Epithelial cell of esophagus (primary cell): ENCODE measurements at regions not wholly inside any gene's neighbourhood (a gene's known extent, or its start where the extent isn't known, plus 50 kb on each side); places are given as distances from the start of the nearest gene placed in this dataset.

ENCODE experiments used
- DNase-seq: peaks from one replicate; pipeline ENCODE4 v3.0.0; 2010; ENCODE audit warnings: low read depth
- H3K4me3 ChIP-seq: 2 replicates; pipeline ENCODE4 v1.5.1; 2011; ENCODE audit warnings: mild to moderate bottlenecking, low read length, control low read depth
- CTCF ChIP-seq: IDR thresholded peaks from 2 replicates; pipeline ENCODE4 v1.5.1; 2011; ENCODE audit warnings: low read depth, mild to moderate bottlenecking, low read length, control low read depth, inconsistent platforms; ENCODE audit not compliant: insufficient read depth; ENCODE audit errors: missing control alignments

DNA sequence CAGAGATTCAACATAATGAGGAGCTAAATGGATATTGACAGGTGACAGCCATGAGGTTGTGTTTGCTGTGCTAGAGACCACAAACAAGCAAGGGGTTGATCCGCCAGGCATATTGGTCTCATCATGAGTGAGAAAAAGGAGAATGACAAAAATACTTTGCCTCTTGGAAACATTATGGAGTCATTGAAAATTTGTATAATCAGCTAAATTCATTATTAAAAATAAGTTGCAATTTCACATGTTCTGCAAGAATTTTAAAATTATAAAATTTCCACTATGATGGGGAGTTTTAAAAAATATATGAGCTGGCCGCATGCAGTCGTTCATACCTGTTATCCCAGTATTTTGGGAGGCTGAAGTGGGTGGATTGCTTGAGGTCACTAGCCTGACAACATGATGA lies 912.3 kb upstream of the SLC35B3 start:
- H3K4me3 ChIP-seq: no peak overlapping the region
- no peak for DNase-seq
- no peak for TF ChIP-seq CTCF

DNA sequence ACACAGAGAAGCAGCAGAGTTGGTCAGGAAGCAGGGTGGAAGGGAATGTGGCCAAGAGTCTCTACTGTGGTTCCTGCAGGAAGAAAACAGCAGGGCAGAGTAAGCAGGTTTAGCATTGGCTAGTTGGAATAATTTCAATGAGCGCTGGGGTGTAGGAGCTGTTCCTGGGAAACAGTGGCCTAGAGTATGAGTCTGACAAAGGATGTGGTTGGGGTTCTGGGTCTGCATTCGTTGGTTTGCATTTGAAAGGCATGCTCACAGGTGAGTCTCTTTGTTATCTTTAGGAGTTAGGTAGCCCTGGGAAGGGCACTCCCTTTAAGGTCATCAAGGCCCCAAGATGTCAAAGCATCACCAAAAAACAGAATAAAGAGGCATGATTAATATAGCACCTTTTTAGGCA lies 911.6 kb upstream of the SLC35B3 start:
- H3K4me3 ChIP-seq: no peak overlapping the region
- DNase-seq: no peak
- no peak for TF ChIP-seq CTCF

- no peak overlapping the region for H3K4me3 ChIP-seq
- TF ChIP-seq CTCF: no peak
- no peak for DNase-seq
Observed at GRCh38 chr6:9335431-9335830, 900.1 kb upstream of the SLC35B3 start.

- H3K4me3 ChIP-seq: no peak overlapping the region
- no peak for DNase-seq
- TF ChIP-seq CTCF: no peak
Observed at GRCh38 chr6:9334979-9335378, 899.6 kb upstream of the SLC35B3 start.

- no peak for DNase-seq
Observed at GRCh38 chr6:9332241-9332780, 897.0 kb upstream of the SLC35B3 start.

DNA sequence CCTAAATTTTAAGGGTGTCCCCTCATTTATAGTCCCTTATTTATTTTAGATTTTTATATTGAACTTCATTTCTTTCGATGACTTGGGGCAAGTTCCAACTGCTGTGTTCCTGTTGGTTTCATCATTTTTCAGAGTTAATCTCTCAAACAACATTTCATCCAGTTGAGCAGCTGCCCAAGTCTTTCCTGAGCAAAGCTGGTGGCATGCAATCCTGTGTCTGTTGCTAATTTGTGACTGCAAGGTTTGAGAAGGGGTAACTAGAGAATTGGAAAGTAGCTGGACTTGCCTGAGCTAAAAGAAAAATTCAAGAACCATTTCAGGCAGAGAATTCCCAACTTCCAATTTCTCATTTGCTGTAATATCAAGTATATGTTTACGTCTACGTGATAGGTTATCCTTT lies 881.5 kb upstream of the SLC35B3 start:
- no peak overlapping the region for H3K4me3 ChIP-seq
- no peak for DNase-seq
- no peak for TF ChIP-seq CTCF

More at GRCh38 chr6:9332241-9332780, 897.0 kb upstream of the SLC35B3 start:
- TF ChIP-seq CTCF: no peak
- no peak overlapping the region for H3K4me3 ChIP-seq

GRCh38 chr6:9315966-9316650 lies 880.8 kb upstream of the SLC35B3 start:
- TF ChIP-seq CTCF: no peak
- DNase-seq: no peak
- no peak overlapping the region for H3K4me3 ChIP-seq
